Adipocyte (in vitro differentiated cells): ENCODE measurements at regions not wholly inside any gene's neighbourhood (a gene's known extent, or its start where the extent isn't known, plus 50 kb on each side); places are given as distances from the start of the nearest gene placed in this dataset.

Experiments
- DNase-seq: peaks from one replicate; pipeline ENCODE4 v3.0.0-alpha.2; 2015; ENCODE audit warnings: low read depth
- H3K27me3 ChIP-seq: replicated peaks from 2 replicates; pipeline ENCODE4 v1.7.0; 2013; ENCODE audit warnings: mild to moderate bottlenecking, low read length, moderate library complexity; ENCODE audit not compliant: control insufficient read depth, insufficient read depth
- H3K36me3 ChIP-seq: 2 replicates; pipeline ENCODE4 v1.7.0; 2013; ENCODE audit warnings: low read length, mild to moderate bottlenecking, moderate library complexity; ENCODE audit not compliant: control insufficient read depth, insufficient read depth, severe bottlenecking
- H3K4me1 ChIP-seq: 2 replicates; pipeline ENCODE4 v1.7.0; 2013; ENCODE audit warnings: mild to moderate bottlenecking, low read length, moderate library complexity; ENCODE audit not compliant: control insufficient read depth, insufficient read depth
- H3K4me3 ChIP-seq: 2 replicates; pipeline ENCODE4 v1.7.0; 2013; ENCODE audit warnings: mild to moderate bottlenecking, low read length, moderate library complexity
- H3K9ac ChIP-seq: 2 replicates; pipeline ENCODE4 v1.7.0; 2013; ENCODE audit warnings: mild to moderate bottlenecking, low read length, moderate library complexity
- H3K9me3 ChIP-seq: 2 replicates; pipeline ENCODE4 v1.7.0; 2013; ENCODE audit warnings: mild to moderate bottlenecking, low read length, moderate library complexity; ENCODE audit not compliant: control insufficient read depth

- DNase-seq = no peak
- no peaks in the 10 kb centered on the region for H3K36me3 ChIP-seq
- no peaks in the 10 kb centered on the region for H3K9me3 ChIP-seq
- no peak overlapping the region for H3K9ac ChIP-seq
- no peak overlapping the region for H3K4me3 ChIP-seq
- no peaks in the 10 kb centered on the region for H3K4me1 ChIP-seq
- H3K27me3 ChIP-seq = no peaks in the 10 kb centered on the region
These were observed 58.7 kb upstream of the HRH2 start for GRCh38 chr5:175599210-175599609.

DNA sequence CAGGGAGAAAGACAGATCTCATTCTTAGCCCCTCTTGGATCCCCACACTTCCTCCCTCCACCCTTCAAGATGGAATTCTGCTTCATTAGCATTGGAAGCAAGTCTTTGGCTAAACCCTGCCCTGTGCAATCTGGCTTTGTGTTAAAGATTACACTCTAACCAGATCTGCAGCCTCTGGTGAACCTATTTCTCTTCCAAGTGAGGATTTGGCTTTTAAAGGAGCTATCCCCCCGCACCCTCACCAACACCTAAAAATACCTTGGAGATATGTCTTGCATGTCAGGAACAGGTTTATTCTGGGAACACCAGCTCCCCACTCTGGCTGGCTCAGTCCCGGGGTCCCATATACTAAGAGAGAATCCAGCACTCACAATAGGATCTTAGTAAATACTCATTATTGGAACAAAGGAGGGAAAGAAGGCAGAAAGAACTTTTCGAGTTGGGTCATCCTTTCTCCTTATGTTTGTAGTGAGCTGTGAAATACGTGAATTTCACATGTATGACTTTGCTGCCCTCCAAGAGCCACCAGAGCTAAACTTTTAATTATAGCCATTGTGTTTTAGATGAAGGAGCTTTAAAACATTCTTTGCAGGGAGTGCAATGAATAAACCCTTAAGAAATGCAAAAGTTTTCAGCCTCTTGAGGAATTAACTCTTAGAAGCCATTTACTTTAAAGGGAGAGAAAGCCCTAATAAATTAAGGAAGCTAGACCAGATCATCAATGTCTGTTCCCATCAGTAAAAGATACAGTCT, 53.7 kb upstream of the HRH2 start:
- H3K9me3 ChIP-seq = peaks cover 5% of the 10 kb centered on the region
- H3K27me3 ChIP-seq = no peaks in the 10 kb centered on the region
- H3K4me3 ChIP-seq = no peak overlapping the region
- no peaks in the 10 kb centered on the region for H3K36me3 ChIP-seq
- H3K9ac ChIP-seq = no peak overlapping the region
- H3K4me1 ChIP-seq = no peaks in the 10 kb centered on the region
- no peak for DNase-seq

- Histone ChIP-seq H3K4me3 (no peak overlapping the region), H3K36me3 (no peaks in the 10 kb centered on the region), H3K4me1 (no peaks in the 10 kb centered on the region), H3K9ac (no peak overlapping the region), H3K9me3 (peaks cover 5% of the 10 kb centered on the region), H3K27me3 (peaks cover 6% of the 10 kb centered on the region)
- DNase-seq = no peak
These were observed 51.5 kb upstream of the HRH2 start for GRCh38 chr5:175606409-175606808.
